ELR (cell line): ENCODE measurements at regions not wholly inside any gene's neighbourhood (a gene's known extent, or its start where the extent isn't known, plus 50 kb on each side); places are given as distances from the start of the nearest gene placed in this dataset.
A peak's percentile ranks its signal among the peaks of the same experiment; 100 is the strongest.
"Not testable (repeated sequence)": the region's sequence is repeated elsewhere in the genome, so short reads cannot be mapped to it uniquely, and the experiment has no call there.

ENCODE experiments used
- DNase-seq: peaks from one replicate; pipeline ENCODE4 v3.0.0-alpha.2; 2015; ENCODE audit warnings: low read depth

DNA sequence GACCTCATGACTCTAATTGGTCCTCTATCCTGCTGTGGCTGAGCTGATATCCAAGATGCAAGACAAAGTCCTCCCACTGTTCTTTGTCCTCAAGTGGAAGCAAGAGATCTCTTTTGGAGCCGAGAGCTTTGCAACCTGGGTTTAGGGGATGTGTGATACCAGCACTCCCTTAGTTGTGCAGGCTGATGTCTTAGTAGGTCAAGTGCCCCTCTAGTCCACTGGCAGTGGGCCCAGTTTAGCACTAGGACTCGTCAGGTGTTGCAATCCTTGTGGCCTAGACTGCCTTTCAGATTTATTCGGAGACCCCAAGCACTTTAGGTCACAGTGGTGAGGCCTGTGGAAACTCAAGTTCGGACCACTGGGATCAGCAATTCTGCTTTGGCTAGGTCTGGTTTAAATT lies 64.0 kb downstream of the GPRASP3 start:
- DNase-seq = no peak

DNA sequence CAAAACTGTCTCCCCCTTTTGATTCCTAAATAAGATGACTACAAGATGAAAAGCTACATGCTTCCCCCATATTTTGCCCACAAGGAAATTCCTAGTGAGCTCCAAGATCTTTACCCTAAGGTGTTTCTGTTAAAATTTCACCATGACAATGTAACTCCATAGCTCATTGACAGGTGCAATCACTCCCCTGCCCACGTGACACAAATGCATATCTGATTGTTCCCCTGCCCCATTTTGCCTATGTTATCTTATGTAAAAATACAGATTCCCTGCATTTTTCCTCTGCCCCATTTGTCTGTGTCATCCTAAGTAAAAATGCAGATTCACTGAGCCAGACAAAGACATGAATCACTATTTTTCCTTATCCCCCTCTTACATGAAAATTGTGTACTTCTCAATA lies 66.7 kb downstream of the GPRASP3 start:
- DNase-seq = no peak

DNA sequence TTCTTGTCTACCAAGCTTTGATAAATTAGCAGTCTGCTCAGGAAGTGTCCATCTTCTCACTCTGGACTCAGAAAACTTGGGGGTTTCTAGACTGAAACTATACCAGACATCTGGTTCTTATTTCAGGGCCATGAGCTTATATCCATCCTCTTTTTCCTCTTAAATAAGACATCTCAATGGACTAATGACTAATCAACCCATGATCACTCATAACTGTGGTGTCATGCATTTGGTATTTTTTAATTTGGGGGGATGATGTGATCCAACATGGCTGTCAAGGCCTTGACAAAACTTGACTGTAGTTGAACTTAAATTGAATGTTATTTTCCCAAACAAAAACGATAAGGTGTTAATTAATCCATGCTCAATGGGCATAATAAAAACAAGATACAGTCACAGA lies 87.8 kb downstream of the GPRASP3 start:
- peak; percentile 58 for DNase-seq

DNA sequence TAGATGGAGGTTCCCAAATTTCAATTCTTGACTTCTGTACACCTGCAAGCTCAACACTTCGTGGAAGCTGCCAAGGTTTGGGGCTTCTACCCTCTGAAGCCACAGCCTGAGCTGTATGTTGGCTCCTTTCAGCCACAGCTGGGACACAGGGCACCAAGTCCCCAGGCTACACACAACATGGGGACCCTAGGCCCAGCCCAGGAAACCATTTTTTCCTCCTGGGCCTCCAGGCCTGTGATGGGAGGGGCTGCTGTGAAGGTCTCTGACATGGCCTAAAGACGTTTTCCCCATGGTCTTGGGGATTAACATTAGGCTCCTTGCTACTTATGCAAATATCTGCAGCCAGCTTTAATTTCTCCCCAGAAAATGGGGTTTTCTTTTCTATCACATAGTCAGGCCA lies 97.7 kb downstream of the GPRASP3 start:
- not testable (repeated sequence) for DNase-seq

DNA sequence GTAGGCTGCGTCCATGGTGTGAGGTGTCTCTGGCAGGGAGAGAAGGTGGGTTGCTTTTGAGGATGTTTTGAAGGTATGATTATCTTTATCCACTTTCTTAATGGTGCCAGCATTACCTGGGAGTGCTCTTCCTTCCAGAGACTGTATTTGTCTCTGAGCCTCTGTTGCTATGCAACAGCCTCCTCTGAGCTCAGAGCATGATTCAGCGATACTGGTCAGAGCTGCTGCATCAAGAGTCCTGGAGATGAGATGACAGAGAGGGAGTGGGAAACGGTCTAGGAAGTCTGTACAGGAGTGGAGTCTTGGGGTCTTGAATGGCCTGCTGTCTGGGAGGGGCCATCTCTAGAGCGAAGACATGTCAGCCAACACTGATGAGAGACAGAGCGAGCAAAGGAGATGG lies 104.4 kb upstream of the RAB40AL start:
- peak; percentile 73 for DNase-seq

DNA sequence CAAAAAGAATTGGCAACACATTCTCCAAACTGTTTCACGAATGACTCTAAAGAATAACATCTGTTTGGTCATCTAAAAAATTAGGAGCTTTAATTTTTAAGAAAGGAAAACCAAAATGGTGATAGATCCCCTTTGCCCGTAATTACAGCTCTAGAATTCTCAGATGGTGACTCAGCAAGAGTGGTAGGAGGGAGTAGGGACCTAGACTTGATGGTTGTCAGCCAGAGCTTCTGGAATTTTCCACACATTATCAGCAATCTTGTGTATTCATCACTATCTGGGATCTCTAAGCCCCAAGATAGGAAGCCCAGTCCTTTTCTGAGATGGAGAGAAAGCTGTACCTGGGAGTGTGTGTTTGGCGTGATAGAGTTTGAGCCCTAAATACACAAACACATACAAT lies 103.9 kb upstream of the RAB40AL start:
- DNase-seq = peak; percentile 54

DNA sequence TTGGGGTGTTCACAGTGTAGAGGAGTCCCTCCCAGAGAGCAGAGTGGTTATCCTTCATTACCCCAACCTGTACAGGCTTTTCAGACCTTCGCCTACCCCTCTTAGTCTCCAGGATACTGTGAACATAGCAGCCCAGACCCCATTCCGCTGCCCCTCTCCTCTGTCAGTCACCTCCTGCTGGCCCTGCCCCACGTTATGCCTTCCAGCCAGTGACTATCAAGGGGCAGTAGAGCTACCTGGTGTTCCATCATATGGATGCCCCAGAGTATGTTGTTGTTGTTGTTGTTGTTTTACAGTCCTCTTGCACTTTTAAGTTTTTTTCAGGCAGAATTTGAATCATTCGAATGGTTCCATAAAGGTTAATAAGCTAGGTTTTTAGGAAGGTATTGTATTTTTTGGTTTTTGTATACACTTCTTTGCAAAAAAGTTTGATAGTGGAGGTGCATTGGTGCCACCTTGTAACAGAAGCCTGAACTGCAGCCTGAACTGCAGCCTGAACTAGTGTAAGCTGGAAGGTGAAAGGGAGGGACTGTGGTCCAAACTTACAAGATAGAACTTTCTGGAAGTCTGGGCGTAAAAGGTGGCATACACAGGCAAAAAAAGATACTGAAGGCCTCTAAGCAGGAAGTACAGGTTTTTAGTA lies 101.4 kb upstream of the RAB40AL start:
- peak; percentile 39 for DNase-seq

DNA sequence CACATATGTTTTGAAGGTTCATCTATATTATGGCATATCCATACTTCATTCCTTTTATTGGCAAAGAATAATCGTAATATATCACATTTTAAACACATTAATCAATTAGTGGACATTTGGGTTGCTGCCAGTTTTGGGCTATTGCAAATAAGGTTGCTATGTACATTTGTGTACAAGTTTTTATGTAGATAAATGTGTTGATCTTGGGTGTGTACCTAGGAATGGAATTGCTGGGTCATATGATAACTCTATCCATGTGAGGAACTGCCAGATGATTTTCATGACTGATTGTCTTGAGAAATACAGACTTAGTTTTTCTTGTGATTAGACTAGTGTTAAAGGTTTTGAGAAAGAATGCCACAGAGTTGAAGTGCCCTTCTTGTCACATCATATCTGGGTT lies 99.2 kb upstream of the RAB40AL start:
- DNase-seq = no peak

DNA sequence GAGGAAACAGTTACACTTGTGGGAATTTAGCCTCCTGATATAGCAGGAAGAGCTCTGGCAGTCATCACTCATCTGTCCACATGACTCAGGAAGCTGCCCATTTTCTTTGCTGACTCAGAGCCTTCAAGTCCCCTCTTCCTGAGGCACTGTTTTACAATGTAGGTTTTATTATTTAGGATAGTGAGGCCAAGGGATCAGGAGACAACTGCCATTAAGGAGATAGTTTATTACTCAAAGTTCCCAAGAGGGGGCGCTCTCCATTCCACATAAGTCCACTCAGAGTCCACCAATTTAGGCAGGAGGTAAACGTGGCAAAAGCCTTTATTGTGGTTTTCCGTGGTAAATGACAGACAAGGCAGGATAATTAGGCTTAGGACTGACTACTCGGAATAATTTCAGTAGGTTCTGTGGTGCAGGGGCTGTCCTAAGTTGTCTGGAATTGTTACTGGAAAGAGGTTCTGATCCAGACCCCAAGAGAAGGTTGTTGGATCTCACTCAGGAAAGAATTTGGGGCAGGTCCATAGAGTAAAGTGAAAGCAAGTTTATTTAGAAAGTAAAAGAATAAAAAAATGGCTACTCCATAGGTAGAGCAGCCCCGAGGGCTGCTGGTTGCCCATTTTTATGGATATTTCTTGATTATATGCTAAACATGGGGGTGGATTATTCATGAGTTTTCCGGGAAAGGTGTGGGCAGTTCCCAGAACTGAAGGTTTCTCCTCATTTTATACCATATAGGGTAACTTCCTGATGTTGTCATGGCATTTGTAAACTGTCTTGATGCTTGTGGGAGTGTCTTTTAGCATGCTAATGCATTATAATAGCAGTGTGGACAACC lies 96.0 kb upstream of the RAB40AL start:
- DNase-seq = peak; percentile 38

DNA sequence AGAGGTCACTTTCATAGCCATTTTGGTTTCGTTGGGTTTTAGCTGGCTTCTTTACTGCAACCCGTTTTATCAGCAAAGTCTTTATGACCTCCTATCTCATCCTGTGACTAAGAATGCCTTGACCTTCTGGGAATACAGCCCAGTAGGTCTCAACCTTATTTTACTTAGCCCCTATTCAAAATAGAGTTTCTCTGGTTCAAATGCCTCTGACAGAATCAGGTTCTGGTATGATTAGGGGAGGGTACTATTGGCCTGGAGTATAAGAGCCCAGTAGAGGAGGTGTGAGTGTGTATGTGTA lies 95.4 kb upstream of the RAB40AL start:
- DNase-seq = no peak

DNA sequence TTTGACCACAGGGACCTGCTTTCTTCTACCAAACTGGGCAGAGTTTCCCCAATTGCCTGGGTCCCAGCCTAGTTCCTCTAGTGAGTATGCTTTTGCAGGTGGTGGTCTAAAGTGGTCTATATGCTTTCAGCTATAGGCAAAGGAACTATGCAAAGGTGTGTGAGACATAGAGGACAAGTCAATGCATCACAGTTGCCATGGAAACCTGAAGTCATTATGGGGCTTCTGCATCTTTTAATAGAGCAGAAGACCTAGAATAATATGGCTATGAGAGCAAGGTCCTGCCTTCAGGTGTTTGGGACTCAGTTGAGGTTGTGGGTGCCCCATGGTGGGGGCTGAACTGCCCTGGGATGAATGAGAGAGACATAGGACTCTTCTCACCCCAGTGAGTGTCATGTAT lies 92.1 kb upstream of the RAB40AL start:
- DNase-seq = no peak

DNA sequence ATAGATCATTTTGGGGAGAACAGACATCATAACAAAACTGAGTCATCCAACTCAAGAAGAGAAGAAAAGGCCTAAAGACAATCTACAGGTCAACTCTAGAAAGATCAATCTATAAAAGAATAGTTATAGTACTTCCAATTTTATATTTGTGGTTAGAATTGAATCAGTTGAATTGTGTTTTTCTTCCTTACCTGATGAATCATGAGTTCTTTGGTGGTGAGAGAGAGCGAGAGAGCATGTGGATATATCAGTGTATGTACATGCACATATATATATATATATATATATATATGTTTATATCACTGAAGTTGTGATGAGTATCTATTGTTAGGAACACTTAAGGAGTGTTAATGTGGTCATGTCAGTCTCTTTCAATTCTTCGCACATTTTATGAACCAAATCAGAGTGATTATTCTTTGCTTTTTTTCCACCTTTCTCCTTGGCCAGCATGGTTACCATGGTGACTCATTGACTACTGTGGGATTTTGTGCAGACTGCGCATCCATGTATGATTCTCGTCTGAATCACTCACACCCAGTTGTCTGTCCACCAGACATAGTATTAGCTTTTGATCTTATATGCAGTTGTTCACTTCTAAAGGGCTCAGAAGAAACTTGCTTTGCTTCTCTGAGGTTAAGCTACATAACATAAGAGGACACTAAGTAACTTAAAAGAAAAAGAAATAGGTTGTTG lies 90.4 kb upstream of the RAB40AL start:
- DNase-seq = peak; percentile 85

DNA sequence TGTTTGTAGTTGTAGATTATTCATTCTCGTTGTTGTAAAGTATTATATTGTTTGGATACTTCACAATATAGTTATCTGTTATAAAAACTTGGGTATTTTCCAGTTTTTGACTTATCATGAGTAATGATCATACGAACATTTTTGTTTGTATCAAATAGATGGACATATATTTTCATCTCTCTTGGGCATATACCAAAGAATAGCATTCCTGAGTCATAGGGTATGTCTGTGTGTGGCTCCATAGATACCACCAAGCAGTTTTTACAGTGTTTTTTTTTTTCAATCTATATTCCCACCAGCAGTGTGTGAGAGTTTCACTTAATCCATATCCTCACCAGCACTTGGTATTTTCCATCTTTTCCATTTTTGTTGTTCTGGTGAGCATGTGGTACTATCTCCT lies 89.7 kb upstream of the RAB40AL start:
- peak; percentile 58 for DNase-seq

DNA sequence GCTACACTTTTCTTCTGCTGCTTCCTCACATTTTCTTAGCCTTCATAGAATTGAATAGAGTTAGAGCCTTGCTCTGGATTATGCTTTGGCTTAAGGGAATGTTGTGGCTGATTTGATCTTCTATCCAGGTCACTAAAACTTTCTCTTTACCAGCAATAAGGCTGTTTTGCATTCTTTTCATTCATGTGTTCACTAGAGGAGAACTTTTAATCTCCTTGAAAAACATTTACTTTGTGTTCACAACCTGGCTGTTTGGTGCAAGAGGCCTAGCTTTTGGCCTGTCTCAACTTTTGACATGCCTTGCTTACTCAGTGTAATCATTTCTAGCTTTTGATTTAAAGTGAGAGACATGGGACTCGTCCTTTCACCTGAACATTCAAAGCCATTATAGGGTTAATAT lies 87.7 kb upstream of the RAB40AL start:
- no peak for DNase-seq

DNA sequence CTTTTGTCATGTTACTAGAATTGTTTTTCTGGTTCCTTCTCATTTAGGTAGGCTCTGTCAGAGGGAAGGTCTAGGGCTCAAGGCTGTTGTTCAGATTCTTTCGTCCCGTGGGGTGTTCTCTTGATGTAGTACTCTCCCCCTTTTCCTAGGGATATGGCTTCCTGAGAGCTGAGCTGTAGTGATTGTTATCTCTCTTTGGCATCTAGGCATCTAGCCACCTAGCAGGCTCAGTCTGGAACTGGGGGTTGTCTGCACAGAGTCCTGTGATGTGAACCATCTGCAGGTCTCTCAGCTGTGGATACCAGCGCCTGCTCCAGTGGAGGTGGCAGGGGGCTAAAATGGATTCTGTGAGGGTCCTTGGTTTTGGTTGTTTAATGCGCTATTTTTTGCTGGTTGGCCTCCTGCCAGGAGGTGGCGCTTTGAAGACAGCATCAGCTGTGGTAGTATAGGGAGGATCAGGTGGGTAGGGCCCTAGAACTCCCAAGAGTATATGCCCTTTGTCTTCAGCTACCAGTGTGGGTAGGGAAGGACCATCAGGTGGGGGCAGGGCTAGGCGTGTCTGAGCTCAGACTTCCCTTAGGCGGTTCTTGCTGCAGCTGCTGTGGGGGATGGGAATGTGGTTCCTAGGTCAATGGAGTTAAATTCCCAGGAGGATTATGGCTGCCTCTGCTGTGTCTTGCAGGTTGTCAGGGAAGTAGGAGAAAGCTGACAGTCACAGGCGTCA lies 78.1 kb upstream of the RAB40AL start:
- peak; percentile 23 for DNase-seq

DNA sequence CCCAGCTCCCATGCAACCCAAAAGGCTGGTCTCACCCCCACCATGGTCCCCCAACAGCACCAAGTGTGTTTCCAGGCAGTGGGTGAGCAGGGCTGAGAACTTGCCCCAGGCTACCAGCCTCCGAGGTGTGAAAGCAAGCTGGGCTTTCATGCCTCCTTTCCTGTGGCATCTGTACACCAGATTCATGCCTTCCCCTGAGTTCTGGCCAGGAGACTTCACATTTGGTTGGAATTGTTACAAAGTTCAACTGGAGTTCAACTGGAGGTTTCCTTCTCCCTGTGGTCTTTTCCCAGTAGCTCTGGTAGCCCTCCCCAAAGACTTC lies 77.6 kb upstream of the RAB40AL start:
- DNase-seq = no peak

DNA sequence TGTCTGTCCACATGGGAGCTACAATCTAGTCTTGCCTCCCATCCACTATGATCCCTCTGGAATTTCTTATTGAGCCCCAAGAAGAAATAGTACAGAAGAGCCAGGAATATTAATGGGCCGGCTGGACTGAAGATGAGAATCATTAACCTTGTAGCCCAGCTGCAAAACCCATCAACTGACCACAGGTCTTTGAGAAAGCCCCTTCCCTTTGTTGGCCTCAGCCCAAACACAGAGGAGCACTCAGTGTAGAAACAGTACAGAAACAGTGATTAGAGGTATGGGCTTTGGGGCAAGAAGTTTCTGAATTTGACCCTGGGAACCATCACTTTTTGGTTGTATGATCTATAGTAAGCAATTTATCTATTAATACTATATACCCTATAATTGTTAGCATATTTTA lies 76.8 kb upstream of the RAB40AL start:
- DNase-seq = no peak

DNA sequence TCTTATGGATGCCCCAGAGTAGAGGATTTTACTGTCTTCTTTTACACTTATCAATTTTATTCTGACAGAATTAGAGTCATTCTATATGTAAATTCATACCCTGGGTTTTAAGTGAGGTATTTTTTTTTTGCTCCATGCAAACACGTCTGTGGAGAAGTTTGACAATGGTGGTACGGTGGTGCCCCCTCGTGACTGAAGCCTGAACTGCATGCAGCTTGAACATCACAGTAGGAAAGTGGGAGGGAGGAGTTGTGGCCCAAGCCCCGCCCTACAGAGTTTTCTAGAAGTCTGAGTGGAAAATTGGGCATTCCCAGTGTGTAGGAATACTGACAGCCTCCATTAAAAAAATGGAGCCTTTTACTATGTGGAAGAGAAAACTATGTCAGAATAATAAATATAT lies 73.3 kb upstream of the RAB40AL start:
- DNase-seq = peak; percentile 71

DNA sequence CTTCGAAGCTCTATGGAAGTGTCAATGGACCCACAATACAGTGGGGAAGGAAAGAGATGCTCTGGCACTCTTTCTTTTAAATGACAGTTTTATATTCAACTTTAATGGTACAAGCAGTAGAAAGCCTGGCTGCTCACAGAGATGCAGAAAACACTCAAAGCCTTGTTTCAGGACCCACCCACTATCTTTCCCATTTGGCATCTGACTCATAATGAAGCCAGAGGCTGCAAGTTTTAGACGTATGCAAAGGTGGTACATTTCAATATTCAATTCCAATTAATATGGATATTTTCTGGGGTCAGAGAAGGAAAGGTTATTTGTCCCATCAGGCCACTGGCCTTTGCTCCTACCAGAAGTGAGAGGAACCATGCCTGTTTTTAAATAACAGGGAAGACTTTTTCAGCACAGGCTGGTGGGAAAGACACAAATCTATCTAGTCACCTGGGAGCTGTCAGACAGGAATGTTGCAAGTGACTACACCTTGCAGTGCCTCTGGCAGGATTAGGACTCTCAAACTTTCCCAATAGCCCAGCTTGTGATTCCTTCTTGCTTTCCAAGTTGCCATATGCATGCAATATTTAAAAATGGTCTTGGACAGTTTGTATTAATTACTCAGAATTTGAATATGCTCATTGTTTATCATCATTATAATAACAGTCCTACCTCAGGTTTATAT lies 70.0 kb upstream of the RAB40AL start:
- no peak for DNase-seq

DNA sequence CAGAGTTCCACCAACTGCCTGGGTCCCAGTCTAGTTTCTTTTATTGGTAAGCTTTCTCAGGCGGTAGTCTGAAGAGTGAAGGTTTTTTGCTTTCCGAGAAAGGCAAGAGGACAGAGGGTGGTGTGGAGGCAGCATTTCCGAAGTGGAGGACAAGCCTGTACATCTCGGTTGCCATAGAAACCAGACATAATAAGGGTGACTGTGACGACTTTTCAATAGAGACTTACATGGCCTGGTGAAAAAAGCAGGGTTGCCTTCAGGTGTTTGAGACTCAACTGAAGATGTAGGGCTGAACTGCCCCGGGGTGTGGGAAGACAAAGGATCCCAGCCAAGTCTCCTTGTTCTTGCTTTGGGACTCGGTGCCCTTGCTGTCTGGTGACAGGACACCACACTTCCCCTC lies 53.6 kb upstream of the RAB40AL start:
- no peak for DNase-seq
